GM23248 (cell line): ENCODE measurements at regions not wholly inside any gene's neighbourhood (a gene's known extent, or its start where the extent isn't known, plus 50 kb on each side); places are given as distances from the start of the nearest gene placed in this dataset.

Experiments
- DNase-seq: peaks from one replicate; pipeline ENCODE4 v3.0.0-alpha.2; 2015
- H2AFZ ChIP-seq: fragments of 200-600 bp; sonication (generic); 2 replicates; pipeline ENCODE4 v1.6.1; 2016; ENCODE audit warnings: antibody characterized with exemption
- H3F3A ChIP-seq: fragments of 200-600 bp; sonication (generic); 2 replicates; pipeline ENCODE4 v1.6.1; 2016; ENCODE audit warnings: mild to moderate bottlenecking, antibody characterized with exemption, mixed run types; ENCODE audit not compliant: insufficient read depth
- H3K27ac ChIP-seq: fragments of 200-600 bp; sonication (generic); 2 replicates; pipeline ENCODE4 v1.5.1; 2016; ENCODE audit warnings: mild to moderate bottlenecking
- H3K27me3 ChIP-seq: fragments of 200-600 bp; sonication (generic); replicated peaks from 2 replicates; pipeline ENCODE4 v1.6.1; 2016; ENCODE audit warnings: mild to moderate bottlenecking; ENCODE audit not compliant: insufficient read depth
- H3K36me3 ChIP-seq: fragments of 200-600 bp; sonication (generic); 2 replicates; pipeline ENCODE4 v1.6.1; 2016; ENCODE audit warnings: low read depth, mild to moderate bottlenecking
- H3K4me1 ChIP-seq: fragments of 200-600 bp; sonication (generic); 2 replicates; pipeline ENCODE4 v1.6.1; 2016; ENCODE audit warnings: mild to moderate bottlenecking; ENCODE audit not compliant: insufficient read depth
- H3K4me2 ChIP-seq: fragments of 200-600 bp; sonication (generic); one replicate; pipeline ENCODE4 v1.6.1; 2016; ENCODE audit warnings: mild to moderate bottlenecking; ENCODE audit not compliant: unreplicated experiment
- H3K4me3 ChIP-seq: fragments of 200-600 bp; sonication (generic); 2 replicates; pipeline ENCODE4 v1.5.1; 2016; ENCODE audit warnings: mild to moderate bottlenecking
- H3K79me2 ChIP-seq: fragments of 200-600 bp; sonication (generic); 2 replicates; pipeline ENCODE4 v1.6.1; 2016; ENCODE audit warnings: mild to moderate bottlenecking; ENCODE audit not compliant: insufficient read depth
- H3K9ac ChIP-seq: fragments of 200-600 bp; sonication (generic); 2 replicates; pipeline ENCODE4 v1.6.1; 2016; ENCODE audit warnings: mild to moderate bottlenecking
- H3K9me2 ChIP-seq: fragments of 200-600 bp; sonication (generic); 2 replicates; pipeline ENCODE4 v1.6.1; 2016; ENCODE audit warnings: mixed run types, mild to moderate bottlenecking, moderate library complexity; ENCODE audit not compliant: insufficient read depth
- H3K9me3 ChIP-seq: fragments of 200-600 bp; sonication (generic); one replicate; pipeline ENCODE4 v1.6.1; 2017; ENCODE audit warnings: low read depth
- H4K20me1 ChIP-seq: fragments of 200-600 bp; sonication (generic); 2 replicates; pipeline ENCODE4 v1.6.0; 2016; ENCODE audit not compliant: insufficient read depth
- EZH2 ChIP-seq: fragments of 200-600 bp; sonication (generic); IDR thresholded peaks from 2 replicates; pipeline ENCODE4 v1.6.1; 2018; ENCODE audit warnings: antibody characterized with exemption, mild to moderate bottlenecking; ENCODE audit not compliant: insufficient read depth, poor library complexity, severe bottlenecking
- EZH2phosphoT487 ChIP-seq: fragments of 200-600 bp; sonication (generic); IDR thresholded peaks from 2 replicates; pipeline ENCODE4 v1.6.1; 2018; ENCODE audit warnings: antibody characterized with exemption, moderate library complexity, mild to moderate bottlenecking, low read depth; ENCODE audit not compliant: insufficient read depth
- WGBS, 2 experiments: methylation state at CpG; one replicate each; pipeline ENCODE4 v1.1.6; 2015 to 2017; ENCODE audit warnings: low lambda C conversion rate in 2 of 2, low coverage in 1 of 2; ENCODE audit errors: missing lambda C conversion rate in 2 of 2; 5-methylcytosine and 5-hydroxymethylcytosine counted together
- in situ Hi-C: fragments of 300-500 bp; cut with MboI; formaldehyde crosslinking; loops from 2 replicates; pipeline ENCODE4 v1.15.0; 2020

DNA sequence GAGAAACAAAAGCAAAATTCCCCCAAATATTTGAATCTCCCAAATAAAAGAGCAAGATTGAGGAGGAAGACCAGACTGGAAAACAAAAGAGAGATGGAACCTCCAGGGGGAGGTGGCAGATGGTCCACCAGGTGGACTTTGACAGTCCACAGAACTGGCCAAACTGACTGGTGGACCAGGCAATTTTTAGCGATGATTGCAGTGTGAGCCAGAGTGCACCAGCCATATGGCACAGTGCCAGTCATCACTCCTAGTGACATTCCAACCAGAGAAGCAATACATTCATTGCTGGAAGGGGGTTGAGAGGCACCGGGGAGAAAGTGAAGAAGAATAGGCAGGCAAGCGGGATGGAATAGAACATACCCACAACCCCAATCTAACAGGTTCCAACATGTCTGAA is 182.9 kb downstream of the EXOC5 start:
- Histone ChIP-seq H3K36me3 (no peaks in the 10 kb centered on the region), H2AFZ (no peak overlapping the region), H3K4me1 (no peaks in the 10 kb centered on the region), H3K4me2 (no peak overlapping the region), H4K20me1 (no peaks in the 10 kb centered on the region), H3K9me2 (no peaks in the 10 kb centered on the region), H3K27me3 (no peaks in the 10 kb centered on the region), H3K4me3 (no peak overlapping the region), H3K9me3 (no peaks in the 10 kb centered on the region), H3K79me2 (no peaks in the 10 kb centered on the region), H3F3A (no peaks in the 10 kb centered on the region), H3K27ac (no peak overlapping the region), H3K9ac (no peak overlapping the region)
- WGBS, 2 experiments: 71 to 72% methylated on average over 3 of the region's 3 CpGs
- in situ Hi-C loops: no loop called here
- TF ChIP-seq EZH2phosphoT487 (no peak), EZH2 (no peak)
- DNase-seq: no peak

DNA sequence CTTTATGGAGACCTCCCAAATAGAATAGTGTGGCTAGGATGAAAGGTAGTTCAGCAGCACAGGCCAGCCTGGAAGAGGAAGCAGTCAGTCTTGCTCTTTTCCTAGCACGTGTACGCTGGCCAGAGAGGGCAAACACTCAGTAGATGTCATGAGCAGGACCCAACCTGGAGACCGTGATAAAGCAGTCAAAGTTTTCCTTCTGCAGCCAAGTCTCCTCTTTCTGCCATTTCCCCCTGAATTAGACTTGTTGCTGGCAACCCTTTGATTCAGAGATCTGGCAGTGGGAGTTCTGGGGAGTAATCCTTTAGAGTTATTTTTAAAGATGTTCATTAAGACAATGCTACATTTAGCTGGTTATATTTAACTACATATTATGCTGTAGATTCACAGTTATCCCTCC is 183.7 kb downstream of the EXOC5 start:
- Histone ChIP-seq H3K9me3 (no peaks in the 10 kb centered on the region), H3F3A (no peaks in the 10 kb centered on the region), H3K4me3 (no peak overlapping the region), H3K9me2 (no peaks in the 10 kb centered on the region), H3K27ac (no peak overlapping the region), H3K36me3 (no peaks in the 10 kb centered on the region), H3K79me2 (no peaks in the 10 kb centered on the region), H3K4me2 (no peak overlapping the region), H4K20me1 (no peaks in the 10 kb centered on the region), H3K27me3 (no peaks in the 10 kb centered on the region), H3K9ac (no peak overlapping the region), H3K4me1 (no peaks in the 10 kb centered on the region), H2AFZ (no peak overlapping the region)
- whole genome bisulfite sequencing, 2 experiments: 13 to 16% methylated on average over 3 of the region's 3 CpGs
- in situ Hi-C loops: no loop called here
- DNase-seq: no peak
- TF ChIP-seq EZH2 (no peak), EZH2phosphoT487 (no peak)

DNA sequence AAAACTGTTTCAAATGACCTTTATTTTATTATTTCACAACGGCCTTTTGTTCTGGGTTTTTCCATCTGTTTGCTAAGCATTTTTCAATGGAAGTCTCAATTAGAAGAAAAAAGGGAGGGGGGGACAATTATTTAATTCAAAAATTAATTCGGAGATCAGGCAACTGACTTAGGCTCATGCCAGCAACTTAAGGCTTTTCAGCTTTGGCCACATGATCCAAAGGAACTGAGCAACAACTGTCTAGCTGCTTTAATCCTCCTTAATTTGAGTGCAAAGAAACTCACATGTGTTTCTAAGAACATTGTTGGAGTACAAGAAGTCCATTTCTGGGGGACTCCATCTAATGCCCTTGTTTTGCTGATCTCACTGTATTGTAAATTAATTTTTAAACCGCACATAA is 188.0 kb downstream of the EXOC5 start:
- Histone ChIP-seq H3K27ac (no peak overlapping the region), H3K9ac (no peak overlapping the region), H4K20me1 (no peaks in the 10 kb centered on the region), H3K9me2 (no peaks in the 10 kb centered on the region), H3K9me3 (no peaks in the 10 kb centered on the region), H3K79me2 (no peaks in the 10 kb centered on the region), H3K36me3 (no peaks in the 10 kb centered on the region), H3K4me1 (no peaks in the 10 kb centered on the region), H3K27me3 (peaks cover 3% of the 10 kb centered on the region; the same call in 1 of the 2 replicates), H3K4me3 (no peak overlapping the region), H3K4me2 (no peak overlapping the region), H3F3A (no peaks in the 10 kb centered on the region), H2AFZ (no peak overlapping the region)
- WGBS, 2 experiments: 18% methylated on average over 3 of the region's 3 CpGs
- TF ChIP-seq EZH2phosphoT487 (no peak), EZH2 (no peak)
- no peak for DNase-seq
- in situ Hi-C loops: no loop called here

DNA sequence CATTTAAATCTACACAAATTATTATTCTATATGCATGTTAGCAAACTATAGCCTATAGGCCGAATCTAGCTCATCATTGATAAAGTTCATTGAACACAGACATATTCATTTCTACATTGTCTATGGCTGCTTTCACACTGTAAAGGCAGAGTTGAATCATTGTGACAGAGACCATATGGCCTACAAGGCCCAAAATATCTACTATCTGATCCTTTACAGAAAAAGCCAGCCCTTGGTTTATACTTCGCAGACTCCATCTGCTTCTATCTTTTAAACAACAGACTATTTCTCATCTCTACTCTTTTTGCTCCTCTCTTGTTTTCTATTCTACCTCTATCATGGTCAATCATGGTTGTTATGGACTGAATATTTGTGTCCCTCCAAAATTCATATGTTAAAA is 190.7 kb downstream of the EXOC5 start:
- Histone ChIP-seq H3K4me2 (no peak overlapping the region), H3K79me2 (no peaks in the 10 kb centered on the region), H3F3A (no peaks in the 10 kb centered on the region), H3K9me2 (no peaks in the 10 kb centered on the region), H2AFZ (no peak overlapping the region), H3K4me3 (no peak overlapping the region), H3K27ac (no peak overlapping the region), H3K9ac (no peak overlapping the region), H3K9me3 (no peaks in the 10 kb centered on the region), H3K27me3 (peaks cover 5% of the 10 kb centered on the region), H3K4me1 (no peaks in the 10 kb centered on the region), H3K36me3 (no peaks in the 10 kb centered on the region), H4K20me1 (no peaks in the 10 kb centered on the region)
- 23 to 32% methylated on average over 2 of the region's 2 CpGs for WGBS, 2 experiments
- no peak for DNase-seq
- TF ChIP-seq EZH2phosphoT487 (no peak), EZH2 (no peak)
- in situ Hi-C loops: no loop called here

DNA sequence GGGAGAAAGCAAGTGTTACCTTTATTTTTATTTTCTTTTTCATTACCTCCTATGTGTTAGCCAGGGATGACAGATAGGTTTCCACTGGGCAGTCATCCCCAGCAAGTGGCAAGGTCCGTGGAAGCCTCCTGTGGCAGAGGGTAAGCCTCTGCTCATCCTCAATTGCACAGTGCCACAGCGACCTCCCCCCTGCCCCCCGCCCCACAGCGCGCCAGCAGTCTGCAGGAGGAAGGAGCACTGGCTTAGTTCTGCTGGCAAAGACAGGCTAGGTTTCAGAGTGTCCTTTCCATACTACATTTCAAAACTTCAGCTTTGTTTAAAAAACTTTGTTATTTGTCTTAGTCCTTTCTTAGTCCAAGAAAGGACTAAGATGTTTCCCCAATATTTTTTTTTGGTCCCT is 194.7 kb downstream of the EXOC5 start:
- Histone ChIP-seq H3K9ac (no peak overlapping the region), H3F3A (no peaks in the 10 kb centered on the region), H3K4me1 (no peaks in the 10 kb centered on the region), H3K9me2 (no peaks in the 10 kb centered on the region), H3K9me3 (no peaks in the 10 kb centered on the region), H3K27me3 (peaks cover 11% of the 10 kb centered on the region), H3K4me2 (no peak overlapping the region), H3K27ac (no peak overlapping the region), H3K79me2 (no peaks in the 10 kb centered on the region), H2AFZ (no peak overlapping the region), H4K20me1 (no peaks in the 10 kb centered on the region), H3K4me3 (no peak overlapping the region), H3K36me3 (no peaks in the 10 kb centered on the region)
- no peak for DNase-seq
- in situ Hi-C loops: no loop called here
- 2 to 4% methylated on average over 5 of the region's 5 CpGs for WGBS, 2 experiments
- TF ChIP-seq EZH2 (no peak), EZH2phosphoT487 (no peak)
